ENCODE measurements at regions not wholly inside any gene's neighbourhood (a gene's known extent, or its start where the extent isn't known, plus 50 kb on each side); places are given as distances from the start of the nearest gene placed in this dataset.

GRCh38 chr1:218048828-218049420 lies 236.2 kb upstream of the RRP15 start:
- ChIA-PET POLR2A (no interaction called here), CTCF (no interaction called here)
- Mint-ChIP-seq H3K4me1 (ENCODE audit: low read depth) (no peaks in the 10 kb centered on the region), H3K4me3 (no peak overlapping the region), H3K36me3 (ENCODE audit: low read depth) (no peaks in the 10 kb centered on the region), H3K27ac (no peak overlapping the region), H3K27me3 (no peaks in the 10 kb centered on the region), H3K9me3 (no peaks in the 10 kb centered on the region)
- Histone ChIP-seq H3K27me3 (ENCODE audit: control insufficient read depth in 1 of 2, insufficient read depth in 2 of 2, low read length in 2 of 2) (no peaks in the 10 kb centered on the region), H3K4me1 (ENCODE audit: insufficient read depth, low read length) (no peaks in the 10 kb centered on the region), H3K4me3 (ENCODE audit: low read length) (no peak overlapping the region), H3K27ac (ENCODE audit: low read depth in 1 of 2, low read length in 2 of 2) (no peak overlapping the region), H3K9me3 (ENCODE audit: control insufficient read depth in 1 of 2, insufficient read depth in 1 of 2, low read length in 2 of 2) (peaks cover 0 to 8% of the 10 kb centered on the region in 2 experiments), H3K36me3 (ENCODE audit: insufficient read depth, low read length) (no peaks in the 10 kb centered on the region)
- no peak for TF ChIP-seq CTCF (IDR thresholded peaks at IDR 0.05)
- intact Hi-C loops (cut with DNase I, micrococcal nuclease): no loop called here
- DNase-seq: no peak
- no peak for ATAC-seq (ENCODE audit: poor library complexity)

- H3K4me1 ChIP-seq (ENCODE audit: insufficient read depth, low read length): no peaks in the 10 kb centered on the region
- Mint-ChIP-seq H3K36me3 (ENCODE audit: low read depth) (no peaks in the 10 kb centered on the region), H3K27me3 (no peaks in the 10 kb centered on the region), H3K4me1 (ENCODE audit: low read depth) (no peaks in the 10 kb centered on the region), H3K27ac (no peak overlapping the region), H3K9me3 (no peaks in the 10 kb centered on the region), H3K4me3 (no peak overlapping the region)
- ChIA-PET CTCF (no interaction called here), POLR2A (no interaction called here)
- no peaks in the 10 kb centered on the region for H3K27me3 ChIP-seq (ENCODE audit: control insufficient read depth in 1 of 2, insufficient read depth in 2 of 2, low read length in 2 of 2)
- ATAC-seq (ENCODE audit: poor library complexity) (no peak), DNase-seq (no peak)
- H3K4me3 ChIP-seq (ENCODE audit: low read length): no peak overlapping the region
- H3K36me3 ChIP-seq (ENCODE audit: insufficient read depth, low read length): no peaks in the 10 kb centered on the region
- no peak for TF ChIP-seq CTCF (IDR thresholded peaks at IDR 0.05)
- no peak overlapping the region for H3K27ac ChIP-seq (ENCODE audit: low read depth in 1 of 2, low read length in 2 of 2)
- intact Hi-C loops (cut with DNase I, micrococcal nuclease): no loop called here
- H3K9me3 ChIP-seq (ENCODE audit: control insufficient read depth in 1 of 2, insufficient read depth in 1 of 2, low read length in 2 of 2): peaks cover 0 to 8% of the 10 kb centered on the region in 2 experiments
Observed at GRCh38 chr1:218049641-218050040, 235.5 kb upstream of the RRP15 start.

GRCh38 chr1:218058730-218059129 lies 226.4 kb upstream of the RRP15 start:
- Mint-ChIP-seq H3K27me3 (no peaks in the 10 kb centered on the region), H3K9me3 (no peaks in the 10 kb centered on the region), H3K4me1 (ENCODE audit: low read depth) (no peaks in the 10 kb centered on the region), H3K4me3 (no peak overlapping the region), H3K27ac (no peak overlapping the region), H3K36me3 (ENCODE audit: low read depth) (no peaks in the 10 kb centered on the region)
- ATAC-seq (ENCODE audit: poor library complexity) (no peak), DNase-seq (no peak)
- Histone ChIP-seq H3K9me3 (ENCODE audit: control insufficient read depth in 1 of 2, insufficient read depth in 1 of 2, low read length in 2 of 2) (no peaks in the 10 kb centered on the region), H3K27ac (ENCODE audit: low read depth in 1 of 2, low read length in 2 of 2) (no peak overlapping the region), H3K4me1 (ENCODE audit: insufficient read depth, low read length) (no peaks in the 10 kb centered on the region), H3K36me3 (ENCODE audit: insufficient read depth, low read length) (no peaks in the 10 kb centered on the region), H3K27me3 (ENCODE audit: control insufficient read depth in 1 of 2, insufficient read depth in 2 of 2, low read length in 2 of 2) (no peaks in the 10 kb centered on the region), H3K4me3 (ENCODE audit: low read length) (no peak overlapping the region)
- POLR2A ChIA-PET: no interaction called here
- intact Hi-C loops (cut with DNase I, micrococcal nuclease): no loop called here
- no peak for TF ChIP-seq CTCF (IDR thresholded peaks at IDR 0.05)
- CTCF ChIA-PET: no interaction called here

Measured in CD4-positive, alpha-beta T cell (primary cell).